T1000 (cell line): ENCODE measurements at regions not wholly inside any gene's neighbourhood (a gene's known extent, or its start where the extent isn't known, plus 50 kb on each side); places are given as distances from the start of the nearest gene placed in this dataset.
A peak's percentile ranks its signal among the peaks of the same experiment; 100 is the strongest.
"Not testable (repeated sequence)": the region's sequence is repeated elsewhere in the genome, so short reads cannot be mapped to it uniquely, and the experiment has no call there.

Experiments
- DNase-seq: peaks from one replicate; lab custom pipeline; 2025; ENCODE audit warnings: mixed read lengths; lab: John Stamatoyannopoulos, UW

- DNase-seq, result no peak
These were observed 170.8 kb upstream of the MSX2 start for GRCh38 chr5:174553556-174553955.

GRCh38 chr5:174555726-174556125 is 168.7 kb upstream of the MSX2 start:
- no peak for DNase-seq

- DNase-seq, result no peak
These were observed 167.6 kb upstream of the MSX2 start for GRCh38 chr5:174556756-174557155.

GRCh38 chr5:174558190-174558589 is 166.2 kb upstream of the MSX2 start:
- no peak for DNase-seq

GRCh38 chr5:174559141-174559540 is 165.2 kb upstream of the MSX2 start:
- no peak for DNase-seq

- no peak for DNase-seq
These were observed 164.8 kb upstream of the MSX2 start for GRCh38 chr5:174559566-174560090.

- DNase-seq, result no peak
These were observed 163.5 kb upstream of the MSX2 start for GRCh38 chr5:174560861-174561260.

- not testable (repeated sequence) for DNase-seq
These were observed 161.3 kb upstream of the MSX2 start for GRCh38 chr5:174563040-174563439.

GRCh38 chr5:174563899-174564298 is 160.5 kb upstream of the MSX2 start:
- no peak for DNase-seq

GRCh38 chr5:174567506-174568141 is 156.8 kb upstream of the MSX2 start:
- DNase-seq, result no peak

GRCh38 chr5:174570662-174571061 is 153.7 kb upstream of the MSX2 start:
- DNase-seq, result no peak

- DNase-seq, result peak; percentile 78
These were observed 152.6 kb upstream of the MSX2 start for GRCh38 chr5:174571662-174572397.

GRCh38 chr5:174572591-174572990 is 151.8 kb upstream of the MSX2 start:
- no peak for DNase-seq

GRCh38 chr5:174573221-174573994 is 151.0 kb upstream of the MSX2 start:
- DNase-seq, result no peak

- DNase-seq, result no peak
These were observed 149.3 kb upstream of the MSX2 start for GRCh38 chr5:174575043-174575442.

- no peak for DNase-seq
These were observed 148.3 kb upstream of the MSX2 start for GRCh38 chr5:174576042-174576441.

- DNase-seq, result no peak
These were observed 142.9 kb upstream of the MSX2 start for GRCh38 chr5:174581479-174581878.

GRCh38 chr5:174581894-174582293 is 142.5 kb upstream of the MSX2 start:
- no peak for DNase-seq

GRCh38 chr5:174583071-174583470 is 141.3 kb upstream of the MSX2 start:
- no peak for DNase-seq

- no peak for DNase-seq
These were observed 138.9 kb upstream of the MSX2 start for GRCh38 chr5:174585472-174585871.

GRCh38 chr5:174586163-174586562 is 138.2 kb upstream of the MSX2 start:
- not testable (repeated sequence) for DNase-seq

- DNase-seq, result no peak
These were observed 135.4 kb upstream of the MSX2 start for GRCh38 chr5:174589011-174589410.

- DNase-seq, result no peak
These were observed 134.8 kb upstream of the MSX2 start for GRCh38 chr5:174589599-174589998.
